T-helper 1 cell treated with Interleukin-12 subunit alpha and Interleukin-12 subunit beta and Interleukin-4 antibody, amounts not matched to agents 30 μg/mL and 1 μg/mL, for 36 hours (primary cell): ENCODE measurements at regions not wholly inside any gene's neighbourhood (a gene's known extent, or its start where the extent isn't known, plus 50 kb on each side); places are given as distances from the start of the nearest gene placed in this dataset.
"Not testable (repeated sequence)": the region's sequence is repeated elsewhere in the genome, so short reads cannot be mapped to it uniquely, and the experiment has no call there.

Experiments
- H3K27ac Mint-ChIP-seq: one replicate; pipeline ENCODE4 v1.8.0; 2021; ENCODE audit warnings: mild to moderate bottlenecking, mixed read lengths
- H3K27me3 Mint-ChIP-seq: one replicate; pipeline ENCODE4 v1.8.0; 2021; ENCODE audit warnings: low read depth, mixed read lengths
- H3K36me3 Mint-ChIP-seq: one replicate; pipeline ENCODE4 v1.8.0; 2021; ENCODE audit warnings: low read depth, mixed read lengths
- H3K4me1 Mint-ChIP-seq: one replicate; pipeline ENCODE4 v1.8.0; 2021; ENCODE audit warnings: low read depth, mixed read lengths
- H3K4me3 Mint-ChIP-seq: one replicate; pipeline ENCODE4 v1.8.0; 2021; ENCODE audit warnings: mild to moderate bottlenecking, moderate library complexity, mixed read lengths
- H3K9me3 Mint-ChIP-seq: one replicate; pipeline ENCODE4 v1.8.0; 2021; ENCODE audit warnings: mixed read lengths

DNA sequence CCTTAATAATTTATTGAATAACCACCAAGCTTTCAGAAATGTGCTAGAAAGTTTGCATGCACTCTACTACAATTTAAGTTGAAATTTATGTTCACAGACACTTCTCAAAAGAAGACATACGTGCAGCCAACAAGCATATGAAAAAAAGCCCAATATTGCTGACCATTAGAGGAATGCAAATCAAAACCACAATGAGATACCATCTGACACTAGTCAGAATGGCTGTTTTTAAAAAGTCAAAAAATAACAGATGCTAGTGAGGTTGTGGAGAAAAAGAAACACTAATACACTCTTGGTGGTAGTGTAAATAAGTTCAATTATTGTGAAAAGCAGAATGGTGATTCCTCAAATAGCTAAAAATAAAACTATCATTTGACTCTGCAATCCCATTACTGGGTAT, 308.8 kb upstream of the PCDH9 start:
- Mint-ChIP-seq H3K36me3 (no peaks in the 10 kb centered on the region), H3K9me3 (peaks cover 6% of the 10 kb centered on the region), H3K4me1 (no peaks in the 10 kb centered on the region), H3K4me3 (no peak overlapping the region), H3K27me3 (no peaks in the 10 kb centered on the region), H3K27ac (no peak overlapping the region)

DNA sequence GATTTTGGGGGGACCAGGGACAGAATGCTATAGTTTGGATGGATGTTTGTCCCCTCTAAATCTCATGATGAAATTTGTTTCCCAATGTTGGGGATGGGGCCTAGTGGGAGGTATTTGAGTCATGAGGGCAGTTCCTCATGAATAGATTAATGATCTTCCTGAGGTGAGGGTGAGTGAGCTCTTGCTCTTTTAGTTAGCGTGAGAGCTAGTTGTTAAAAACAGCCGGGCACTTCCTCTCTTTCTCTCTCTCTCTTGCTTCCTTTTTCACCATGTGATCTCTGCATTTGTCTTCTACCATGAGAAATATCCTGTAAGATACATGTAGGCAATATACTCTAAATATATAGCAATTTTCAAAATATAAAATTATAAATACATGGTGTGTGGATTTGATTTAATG, 290.8 kb upstream of the PCDH9 start:
- Mint-ChIP-seq H3K9me3 (peaks cover 6% of the 10 kb centered on the region), H3K4me3 (no peak overlapping the region), H3K4me1 (no peaks in the 10 kb centered on the region), H3K36me3 (no peaks in the 10 kb centered on the region), H3K27me3 (no peaks in the 10 kb centered on the region), H3K27ac (no peak overlapping the region)

DNA sequence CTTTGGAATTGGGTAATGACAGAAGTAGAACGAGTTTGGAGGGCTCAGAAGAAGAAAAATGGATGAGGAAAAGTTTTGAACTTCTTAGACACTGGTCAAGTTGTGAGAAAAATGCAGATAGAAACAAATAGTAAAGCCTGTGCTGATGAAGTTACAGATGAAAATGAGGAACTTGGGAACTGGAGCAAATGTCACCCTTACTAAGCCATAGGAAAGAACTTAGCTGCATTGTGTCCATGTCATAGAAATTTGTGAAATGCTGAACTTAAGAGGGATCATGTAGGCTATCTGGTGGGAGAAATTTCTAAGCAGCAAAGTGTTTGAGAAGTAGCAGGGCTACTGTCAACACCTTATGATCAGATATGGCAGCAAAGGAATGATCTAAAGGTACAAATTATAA, 289.2 kb upstream of the PCDH9 start:
- Mint-ChIP-seq H3K27me3 (no peaks in the 10 kb centered on the region), H3K9me3 (no peaks in the 10 kb centered on the region), H3K4me3 (no peak overlapping the region)

DNA sequence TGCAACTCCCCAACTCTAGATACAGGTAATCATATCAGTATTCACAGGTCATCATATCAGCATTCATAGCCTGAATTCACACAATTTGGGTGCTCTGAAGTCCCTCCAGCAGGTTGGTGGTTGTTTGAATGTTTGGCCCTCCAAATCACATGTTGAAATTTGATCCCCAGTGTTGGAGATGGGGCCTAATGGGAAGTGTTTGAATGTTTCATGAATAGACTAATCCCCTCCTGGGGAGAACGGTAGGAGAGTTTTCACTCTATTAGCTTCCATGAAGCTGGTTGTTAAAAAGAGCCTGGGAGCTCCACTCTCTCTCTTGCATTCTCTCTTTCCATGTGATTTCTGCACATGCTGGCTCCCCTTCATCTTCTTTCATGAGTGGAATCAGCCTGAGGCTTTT, 288.6 kb upstream of the PCDH9 start:
- H3K36me3 Mint-ChIP-seq: no peaks in the 10 kb centered on the region
- H3K4me1 Mint-ChIP-seq: no peaks in the 10 kb centered on the region
- H3K4me3 Mint-ChIP-seq: no peak overlapping the region
- H3K9me3 Mint-ChIP-seq: no peaks in the 10 kb centered on the region
- H3K27me3 Mint-ChIP-seq: no peaks in the 10 kb centered on the region
- no peak overlapping the region for H3K27ac Mint-ChIP-seq

More for the DNA sequence above, 289.2 kb upstream of the PCDH9 start:
- no peak overlapping the region for H3K27ac Mint-ChIP-seq
- no peaks in the 10 kb centered on the region for H3K36me3 Mint-ChIP-seq
- H3K4me1 Mint-ChIP-seq: no peaks in the 10 kb centered on the region

DNA sequence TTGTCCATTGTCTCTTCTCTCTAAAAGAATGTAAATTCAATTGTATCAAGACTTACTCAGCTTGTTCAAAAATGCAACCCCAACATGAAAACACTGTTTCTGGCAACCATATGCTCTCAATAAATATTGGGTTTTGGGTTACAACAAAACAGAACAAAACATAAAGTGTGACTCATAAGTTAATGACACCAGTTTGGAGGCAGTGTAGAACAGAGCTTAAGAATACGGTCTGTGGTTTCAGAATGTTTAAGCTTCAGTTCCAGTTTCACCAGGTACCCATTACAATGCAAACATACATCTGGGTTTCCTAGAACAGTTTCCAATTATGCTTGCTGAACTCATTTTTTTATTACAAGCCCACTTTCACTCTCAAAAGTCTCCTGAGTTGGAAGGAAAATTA, 285.8 kb upstream of the PCDH9 start:
- no peaks in the 10 kb centered on the region for H3K4me1 Mint-ChIP-seq
- no peaks in the 10 kb centered on the region for H3K9me3 Mint-ChIP-seq
- no peaks in the 10 kb centered on the region for H3K36me3 Mint-ChIP-seq
- no peak overlapping the region for H3K27ac Mint-ChIP-seq
- no peaks in the 10 kb centered on the region for H3K27me3 Mint-ChIP-seq
- H3K4me3 Mint-ChIP-seq: no peak overlapping the region

DNA sequence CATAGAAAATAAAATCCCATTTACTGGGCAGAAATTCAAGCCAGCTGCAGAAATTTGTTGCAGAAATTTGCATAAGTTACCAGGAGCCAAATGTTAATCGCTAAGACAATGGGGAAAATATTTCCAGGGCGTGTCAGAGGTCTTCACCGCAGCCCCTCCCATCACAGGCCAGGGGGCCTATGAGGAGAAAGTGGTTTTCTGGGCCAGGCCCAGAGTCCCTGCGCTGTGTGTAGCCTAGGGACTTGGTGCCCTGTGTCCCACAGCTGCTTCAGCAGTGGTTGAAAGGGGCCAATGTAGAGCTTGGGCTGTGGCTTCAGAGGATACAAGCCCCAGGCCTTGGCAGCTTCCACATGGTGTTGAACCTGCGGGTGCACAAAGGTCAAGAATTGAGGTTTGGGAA, 278.9 kb upstream of the PCDH9 start:
- Mint-ChIP-seq H3K4me1 (no peaks in the 10 kb centered on the region), H3K4me3 (no peak overlapping the region), H3K36me3 (no peaks in the 10 kb centered on the region), H3K27ac (no peak overlapping the region), H3K9me3 (peaks cover 8% of the 10 kb centered on the region), H3K27me3 (no peaks in the 10 kb centered on the region)

DNA sequence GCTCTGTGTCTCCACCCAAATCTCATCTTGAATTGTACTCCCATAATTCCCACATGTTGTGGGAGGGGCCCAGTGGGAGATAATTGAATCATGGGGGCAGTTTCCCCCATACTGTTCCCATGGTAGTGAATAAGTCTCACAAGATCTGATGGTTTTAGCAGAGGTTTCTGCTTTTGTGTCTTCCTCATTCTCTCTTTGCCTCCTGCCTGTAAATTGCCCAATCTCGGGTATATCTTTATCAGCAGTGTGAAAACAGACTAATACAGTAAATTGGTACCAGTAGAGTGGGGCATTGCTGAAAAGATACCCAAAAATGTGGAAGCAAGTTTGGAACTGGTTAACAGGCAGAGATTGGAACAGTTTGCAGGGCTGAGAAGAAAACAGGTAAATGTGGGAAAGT, 278.1 kb upstream of the PCDH9 start:
- H3K36me3 Mint-ChIP-seq, H3K27ac Mint-ChIP-seq, H3K4me3 Mint-ChIP-seq, H3K27me3 Mint-ChIP-seq, H3K4me1 Mint-ChIP-seq: not testable (repeated sequence)
- peaks cover 11% of the 10 kb centered on the region for H3K9me3 Mint-ChIP-seq

DNA sequence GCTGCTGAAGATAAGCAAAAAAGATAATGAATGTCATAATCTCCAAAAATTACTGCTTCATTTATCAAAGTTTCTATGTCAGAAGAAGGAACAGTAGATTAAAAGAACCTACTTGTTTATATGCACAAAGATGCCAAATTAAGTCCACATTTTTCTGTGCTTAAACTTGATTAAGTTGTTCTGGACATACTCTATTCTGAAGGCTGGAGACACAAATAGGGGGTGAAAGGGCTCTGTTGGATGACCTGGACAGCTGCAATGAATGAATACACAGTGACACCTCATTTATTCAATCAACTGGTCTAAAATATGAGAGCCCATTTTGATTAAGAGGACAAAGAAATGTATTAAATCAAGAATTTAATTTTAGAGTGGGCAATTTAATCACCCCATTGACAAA, 276.3 kb upstream of the PCDH9 start:
- Mint-ChIP-seq H3K9me3 (peaks cover 14% of the 10 kb centered on the region), H3K27me3 (no peaks in the 10 kb centered on the region), H3K27ac (no peak overlapping the region), H3K36me3 (no peaks in the 10 kb centered on the region), H3K4me1 (no peaks in the 10 kb centered on the region), H3K4me3 (no peak overlapping the region)

DNA sequence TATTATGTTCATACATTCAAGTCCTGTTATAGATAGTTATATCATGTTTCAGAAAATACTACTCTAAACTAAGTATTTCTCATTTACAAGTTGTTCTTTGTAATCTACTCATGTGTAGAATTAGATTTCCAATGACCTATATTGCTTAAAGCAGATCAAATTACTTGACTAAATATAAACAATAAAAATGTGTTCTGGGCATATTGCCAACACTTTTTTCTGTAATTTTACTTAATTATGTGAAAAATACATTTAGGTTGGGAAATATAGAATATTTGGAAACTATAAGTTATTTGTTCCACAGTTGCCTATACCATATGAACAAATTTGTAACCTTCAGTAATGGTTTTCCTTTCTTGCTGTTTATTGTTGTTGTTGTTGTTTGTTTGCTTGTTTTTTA, 275.2 kb upstream of the PCDH9 start:
- Mint-ChIP-seq H3K27ac (no peak overlapping the region), H3K4me1 (no peaks in the 10 kb centered on the region), H3K27me3 (no peaks in the 10 kb centered on the region), H3K9me3 (peaks cover 14% of the 10 kb centered on the region), H3K4me3 (no peak overlapping the region), H3K36me3 (no peaks in the 10 kb centered on the region)

DNA sequence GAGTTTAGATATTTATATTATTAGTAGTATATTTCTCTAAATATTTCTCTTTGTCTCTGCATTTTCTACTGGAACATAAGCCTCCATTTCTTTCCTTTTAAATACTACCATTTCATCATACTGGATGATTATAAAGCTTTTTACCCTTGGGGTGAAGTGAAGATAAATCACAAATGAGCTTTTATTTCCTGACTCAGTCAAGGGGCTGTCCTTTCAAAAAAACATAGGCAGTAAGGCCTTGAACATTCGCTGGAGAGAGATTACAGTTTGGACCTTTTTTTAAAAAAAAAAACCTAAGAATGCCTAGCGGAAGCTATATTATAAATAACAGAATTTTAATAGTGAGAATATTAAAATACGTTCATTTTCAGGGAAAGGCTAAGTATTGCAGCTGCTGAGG, 268.8 kb upstream of the PCDH9 start:
- Mint-ChIP-seq H3K9me3 (peaks cover 17% of the 10 kb centered on the region), H3K4me3 (no peak overlapping the region), H3K4me1 (no peaks in the 10 kb centered on the region), H3K36me3 (no peaks in the 10 kb centered on the region), H3K27me3 (no peaks in the 10 kb centered on the region), H3K27ac (no peak overlapping the region)

DNA sequence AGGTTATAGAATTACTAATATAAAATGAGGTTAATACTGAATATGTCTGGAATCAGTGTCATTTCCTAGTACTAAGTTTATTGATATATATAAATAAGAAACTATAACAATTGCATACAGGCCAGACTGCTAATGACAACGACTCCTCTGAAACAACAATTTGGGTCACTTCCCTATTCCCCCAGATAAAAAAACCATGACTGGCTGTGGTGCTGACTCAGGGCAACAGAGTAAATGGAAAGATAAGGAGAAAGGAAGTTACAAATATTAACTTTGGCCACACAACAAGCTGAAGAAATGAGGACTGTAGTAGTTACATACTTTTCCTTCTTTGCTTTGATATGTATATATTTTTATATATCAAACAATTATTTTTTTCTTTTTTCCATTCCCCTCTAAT, 263.7 kb upstream of the PCDH9 start:
- no peaks in the 10 kb centered on the region for H3K36me3 Mint-ChIP-seq
- H3K27me3 Mint-ChIP-seq: no peaks in the 10 kb centered on the region
- H3K4me3 Mint-ChIP-seq: no peak overlapping the region
- H3K9me3 Mint-ChIP-seq: peaks cover 12% of the 10 kb centered on the region
- H3K4me1 Mint-ChIP-seq: no peaks in the 10 kb centered on the region
- H3K27ac Mint-ChIP-seq: no peak overlapping the region

DNA sequence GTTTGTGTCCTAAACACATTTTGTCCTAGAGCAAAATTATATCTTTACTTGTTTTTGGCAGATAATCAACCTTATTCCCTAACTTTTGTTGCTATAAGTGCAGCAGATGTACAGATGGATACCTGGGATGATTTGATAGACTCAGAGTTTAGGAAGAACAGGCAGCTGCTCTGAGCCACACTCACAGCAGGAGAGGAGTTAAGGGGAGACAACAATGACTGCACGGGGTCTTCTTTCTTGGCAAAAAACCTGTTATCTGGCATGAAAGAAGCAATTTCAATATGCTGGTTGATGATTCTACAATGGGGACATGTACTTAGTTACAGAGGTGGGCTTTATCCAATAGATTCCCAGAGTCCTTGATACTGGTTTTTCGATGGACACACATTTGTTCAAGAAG, 258.9 kb upstream of the PCDH9 start:
- Mint-ChIP-seq H3K27ac (no peak overlapping the region), H3K9me3 (peaks cover 3% of the 10 kb centered on the region), H3K36me3 (no peaks in the 10 kb centered on the region), H3K27me3 (no peaks in the 10 kb centered on the region), H3K4me3 (no peak overlapping the region), H3K4me1 (no peaks in the 10 kb centered on the region)

DNA sequence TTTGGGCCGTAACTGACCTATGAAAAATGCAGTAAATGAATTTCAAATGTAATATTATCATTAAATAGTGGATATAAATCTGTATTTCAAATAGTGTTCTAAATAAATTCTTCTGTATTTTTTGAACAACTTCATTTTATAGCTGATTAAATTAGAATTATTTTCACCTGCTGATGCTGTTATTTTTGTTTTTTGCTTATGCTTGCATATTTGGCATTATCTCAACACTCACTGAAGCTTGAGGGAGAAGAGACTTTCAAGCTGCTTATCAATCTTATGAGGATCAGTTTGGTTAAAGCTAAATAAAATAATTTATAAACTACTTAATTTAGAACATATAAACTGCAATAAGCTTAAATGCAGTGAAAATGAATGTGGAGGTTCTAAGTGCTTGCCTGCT, 251.3 kb upstream of the PCDH9 start:
- Mint-ChIP-seq H3K4me1 (no peaks in the 10 kb centered on the region), H3K27ac (no peak overlapping the region), H3K9me3 (peaks cover 13% of the 10 kb centered on the region), H3K27me3 (no peaks in the 10 kb centered on the region), H3K4me3 (no peak overlapping the region), H3K36me3 (no peaks in the 10 kb centered on the region)

DNA sequence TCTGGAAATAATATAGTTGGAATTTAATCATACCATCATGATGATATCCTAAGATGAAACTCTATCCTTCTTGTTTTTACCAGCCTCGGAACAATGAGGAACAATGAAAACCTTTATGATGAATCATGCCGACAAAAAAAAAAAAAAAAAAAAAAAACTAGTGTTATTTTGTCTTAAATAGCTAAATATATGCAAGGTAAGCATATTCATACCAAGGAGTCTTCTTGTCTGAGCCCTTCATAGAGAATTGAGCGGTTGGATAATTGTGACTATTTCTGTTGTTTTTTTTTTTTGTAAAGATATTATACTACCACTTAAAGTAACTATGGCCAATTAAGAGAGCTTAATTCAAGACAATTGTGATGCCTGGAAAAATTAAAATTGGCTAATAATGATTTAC, 244.0 kb upstream of the PCDH9 start:
- H3K4me1 Mint-ChIP-seq: no peaks in the 10 kb centered on the region
- H3K27me3 Mint-ChIP-seq: no peaks in the 10 kb centered on the region
- peaks cover 13% of the 10 kb centered on the region for H3K9me3 Mint-ChIP-seq
- no peaks in the 10 kb centered on the region for H3K36me3 Mint-ChIP-seq
- no peak overlapping the region for H3K4me3 Mint-ChIP-seq
- H3K27ac Mint-ChIP-seq: no peak overlapping the region

DNA sequence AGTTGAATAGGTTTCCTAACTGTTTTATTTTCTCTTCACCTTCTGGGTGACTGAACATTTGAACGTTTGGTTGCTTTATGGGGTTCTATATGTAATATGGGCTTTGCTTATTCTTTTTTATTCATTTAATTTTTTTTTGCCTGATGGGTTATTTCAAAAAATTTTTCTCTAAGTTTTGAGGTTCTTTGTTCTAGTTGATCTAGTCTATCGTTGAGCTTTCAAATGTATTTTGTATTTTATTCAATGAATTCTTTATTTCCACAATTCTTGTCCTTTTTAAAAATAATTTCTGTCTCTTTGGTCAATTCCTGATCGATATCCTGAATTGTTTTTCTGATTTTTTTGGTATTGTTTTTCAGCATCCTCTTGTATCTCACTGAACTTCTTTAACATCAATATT, 239.5 kb upstream of the PCDH9 start:
- peaks cover 25% of the 10 kb centered on the region for H3K9me3 Mint-ChIP-seq
- H3K36me3 Mint-ChIP-seq: no peaks in the 10 kb centered on the region
- no peak overlapping the region for H3K4me3 Mint-ChIP-seq
- H3K27ac Mint-ChIP-seq: no peak overlapping the region
- no peaks in the 10 kb centered on the region for H3K4me1 Mint-ChIP-seq
- H3K27me3 Mint-ChIP-seq: no peaks in the 10 kb centered on the region

DNA sequence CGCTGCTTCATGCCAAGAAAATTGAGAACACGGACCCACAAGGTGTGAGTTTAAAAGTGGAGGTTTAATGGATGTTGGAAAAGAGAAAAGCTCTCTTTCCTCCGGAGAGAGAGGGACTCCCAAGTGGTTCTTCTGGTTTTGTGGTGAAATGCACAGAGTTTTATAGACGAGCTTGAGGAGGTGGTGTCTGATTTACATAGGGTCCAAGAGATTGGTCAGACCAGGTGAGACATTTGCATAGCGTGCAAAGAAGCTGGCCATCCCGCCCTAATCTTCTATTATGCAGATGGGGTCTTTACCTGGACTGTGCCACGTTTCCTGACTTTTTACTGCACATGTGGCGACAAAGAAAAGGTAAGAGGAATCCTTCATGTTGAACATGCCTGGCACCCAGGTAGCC, 236.4 kb upstream of the PCDH9 start:
- Mint-ChIP-seq H3K27ac (no peak overlapping the region), H3K4me3 (no peak overlapping the region), H3K27me3 (no peaks in the 10 kb centered on the region), H3K9me3 (peaks cover 27% of the 10 kb centered on the region), H3K4me1 (no peaks in the 10 kb centered on the region), H3K36me3 (no peaks in the 10 kb centered on the region)
